ENCODE measurements at regions not wholly inside any gene's neighbourhood (a gene's known extent, or its start where the extent isn't known, plus 50 kb on each side); places are given as distances from the start of the nearest gene placed in this dataset.

DNA sequence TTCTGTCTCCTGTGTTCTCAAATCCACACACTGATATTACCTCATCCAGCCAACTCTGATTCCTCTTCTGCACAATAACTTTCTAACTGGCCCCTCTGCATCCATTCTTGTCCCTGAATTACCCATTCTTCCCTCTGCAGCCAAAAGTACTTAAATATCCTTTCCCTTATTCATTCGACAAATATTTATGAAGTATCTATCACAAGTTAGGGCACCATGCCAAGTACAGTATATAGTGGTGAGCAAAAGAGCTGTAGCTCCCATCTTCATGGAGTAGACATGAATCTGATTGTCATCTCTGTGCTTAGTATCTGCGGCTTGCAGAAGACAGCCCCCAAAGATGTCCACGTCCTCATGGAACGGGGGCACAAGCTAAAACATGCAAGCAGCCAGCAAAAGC, 316.8 kb downstream of the SETD4 start:
- TF ChIP-seq, protein P1, sequence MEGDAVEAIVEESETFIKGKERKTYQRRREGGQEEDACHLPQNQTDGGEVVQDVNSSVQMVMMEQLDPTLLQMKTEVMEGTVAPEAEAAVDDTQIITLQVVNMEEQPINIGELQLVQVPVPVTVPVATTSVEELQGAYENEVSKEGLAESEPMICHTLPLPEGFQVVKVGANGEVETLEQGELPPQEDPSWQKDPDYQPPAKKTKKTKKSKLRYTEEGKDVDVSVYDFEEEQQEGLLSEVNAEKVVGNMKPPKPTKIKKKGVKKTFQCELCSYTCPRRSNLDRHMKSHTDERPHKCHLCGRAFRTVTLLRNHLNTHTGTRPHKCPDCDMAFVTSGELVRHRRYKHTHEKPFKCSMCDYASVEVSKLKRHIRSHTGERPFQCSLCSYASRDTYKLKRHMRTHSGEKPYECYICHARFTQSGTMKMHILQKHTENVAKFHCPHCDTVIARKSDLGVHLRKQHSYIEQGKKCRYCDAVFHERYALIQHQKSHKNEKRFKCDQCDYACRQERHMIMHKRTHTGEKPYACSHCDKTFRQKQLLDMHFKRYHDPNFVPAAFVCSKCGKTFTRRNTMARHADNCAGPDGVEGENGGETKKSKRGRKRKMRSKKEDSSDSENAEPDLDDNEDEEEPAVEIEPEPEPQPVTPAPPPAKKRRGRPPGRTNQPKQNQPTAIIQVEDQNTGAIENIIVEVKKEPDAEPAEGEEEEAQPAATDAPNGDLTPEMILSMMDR (IDR thresholded peaks at IDR 0.05 in 8 of 11, conservative IDR thresholded peaks at IDR 0.05 in 3 of 11): no peak
- TF ChIP-seq POLR2A (IDR thresholded peaks at IDR 0.05) (no peak), POLR2AphosphoS5 (IDR thresholded peaks at IDR 0.05) (no peak)

Measured in spleen (tissue), 7 donors.